ENCODE measurements at regions not wholly inside any gene's neighbourhood (a gene's known extent, or its start where the extent isn't known, plus 50 kb on each side); places are given as distances from the start of the nearest gene placed in this dataset.

DNA sequence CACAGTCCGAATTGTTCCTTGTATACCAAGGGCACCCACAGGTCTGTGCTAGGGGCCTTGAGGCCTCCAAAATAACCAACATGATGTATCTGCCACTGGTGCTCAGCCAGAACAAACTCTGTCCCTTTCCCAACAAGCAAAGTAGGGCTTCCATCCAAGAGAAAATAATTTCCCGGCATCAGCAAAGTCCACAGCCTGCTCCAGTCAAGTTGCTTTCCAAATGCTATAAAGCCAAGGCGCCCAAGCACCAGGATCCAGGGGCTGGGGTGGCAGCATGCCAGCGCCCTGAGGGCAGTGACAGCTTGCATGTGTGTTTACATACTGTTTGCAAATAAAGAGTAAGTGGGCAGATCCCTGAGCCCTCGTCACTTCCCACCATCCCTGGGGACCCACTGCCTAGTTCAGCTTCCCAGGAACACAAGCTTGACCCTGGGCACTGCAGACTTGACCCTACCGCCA lies 155.9 kb downstream of the ERCC6L2 start:
- TF ChIP-seq, protein P1, sequence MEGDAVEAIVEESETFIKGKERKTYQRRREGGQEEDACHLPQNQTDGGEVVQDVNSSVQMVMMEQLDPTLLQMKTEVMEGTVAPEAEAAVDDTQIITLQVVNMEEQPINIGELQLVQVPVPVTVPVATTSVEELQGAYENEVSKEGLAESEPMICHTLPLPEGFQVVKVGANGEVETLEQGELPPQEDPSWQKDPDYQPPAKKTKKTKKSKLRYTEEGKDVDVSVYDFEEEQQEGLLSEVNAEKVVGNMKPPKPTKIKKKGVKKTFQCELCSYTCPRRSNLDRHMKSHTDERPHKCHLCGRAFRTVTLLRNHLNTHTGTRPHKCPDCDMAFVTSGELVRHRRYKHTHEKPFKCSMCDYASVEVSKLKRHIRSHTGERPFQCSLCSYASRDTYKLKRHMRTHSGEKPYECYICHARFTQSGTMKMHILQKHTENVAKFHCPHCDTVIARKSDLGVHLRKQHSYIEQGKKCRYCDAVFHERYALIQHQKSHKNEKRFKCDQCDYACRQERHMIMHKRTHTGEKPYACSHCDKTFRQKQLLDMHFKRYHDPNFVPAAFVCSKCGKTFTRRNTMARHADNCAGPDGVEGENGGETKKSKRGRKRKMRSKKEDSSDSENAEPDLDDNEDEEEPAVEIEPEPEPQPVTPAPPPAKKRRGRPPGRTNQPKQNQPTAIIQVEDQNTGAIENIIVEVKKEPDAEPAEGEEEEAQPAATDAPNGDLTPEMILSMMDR (IDR thresholded peaks at IDR 0.05; ENCODE audit: low read length), result no peak
- TF ChIP-seq EZH2 (IDR thresholded peaks at IDR 0.05; ENCODE audit: borderline replicate concordance, low read length), result no peak

DNA sequence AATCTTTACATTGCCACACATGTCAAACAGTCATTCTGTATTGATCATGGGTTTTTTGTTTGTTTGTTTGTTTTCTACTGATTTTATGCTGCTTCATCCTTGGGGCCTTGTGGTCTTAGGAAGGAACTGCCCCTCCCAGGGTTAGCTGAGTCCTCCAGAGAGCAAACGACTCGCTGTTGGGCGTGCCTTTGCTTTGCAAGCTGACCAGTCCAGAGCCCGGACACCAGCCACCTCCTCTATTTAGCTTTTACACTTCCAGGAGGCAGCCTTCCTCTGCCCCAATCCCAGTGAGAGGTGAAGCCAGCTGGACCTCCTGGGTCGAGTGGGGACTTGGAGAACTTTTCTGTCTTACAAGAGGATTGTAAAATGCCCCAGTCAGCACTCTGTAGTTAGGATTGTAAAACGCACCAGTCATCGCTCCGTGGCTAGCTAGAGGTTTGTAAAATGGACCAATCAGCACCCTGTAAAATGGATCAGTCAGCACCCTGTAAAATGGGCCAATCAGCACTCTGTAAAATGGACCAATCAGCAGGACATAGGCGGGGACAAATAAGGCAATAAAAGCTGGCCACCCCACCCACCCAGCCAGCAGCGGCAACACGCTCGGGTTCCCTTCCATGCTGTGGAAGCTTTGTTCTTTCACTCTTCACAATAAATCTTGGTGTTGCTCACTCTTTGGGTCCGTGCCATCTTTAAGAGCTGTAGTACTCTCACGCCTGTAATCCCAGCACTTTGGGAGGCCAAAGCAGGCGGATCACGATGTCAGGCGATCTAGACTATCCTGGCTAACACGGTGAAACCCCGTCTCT lies 154.4 kb downstream of the ERCC6L2 start:
- Histone ChIP-seq H2AFZ (ENCODE audit: low read length) (no peak overlapping the region), H3K79me2 (ENCODE audit: insufficient read depth, low read length) (no peaks in the 10 kb centered on the region), H3K4me3 (ENCODE audit: low read depth, low read length, poor library complexity, severe bottlenecking) (no peak overlapping the region), H3F3A (ENCODE audit: insufficient read depth, low read length) (no peaks in the 10 kb centered on the region), H4K20me1 (ENCODE audit: insufficient read depth, low read length) (no peaks in the 10 kb centered on the region), H3K27ac (ENCODE audit: low read depth, low read length, poor library complexity, severe bottlenecking) (no peak overlapping the region), H3K9me2 (ENCODE audit: low read depth, low read length) (no peaks in the 10 kb centered on the region), H3K9me3 (ENCODE audit: low read length) (no peaks in the 10 kb centered on the region), H3K4me2 (ENCODE audit: low read length) (no peak overlapping the region), H3K4me1 (ENCODE audit: insufficient read depth, low read length, severe bottlenecking) (no peaks in the 10 kb centered on the region), H3K27me3 (ENCODE audit: insufficient read depth, low read length) (peaks cover 4% of the 10 kb centered on the region; the same call in 1 of the 2 replicates), H3K36me3 (ENCODE audit: insufficient read depth, low read length) (no peaks in the 10 kb centered on the region), H3K9ac (ENCODE audit: low read length) (no peak overlapping the region)
- TF ChIP-seq, protein P1 (IDR thresholded peaks at IDR 0.05; ENCODE audit: low read length), result no peak
- TF ChIP-seq EZH2 (IDR thresholded peaks at IDR 0.05; ENCODE audit: borderline replicate concordance, low read length), result no peak

More for the DNA sequence above, 155.9 kb downstream of the ERCC6L2 start:
- Histone ChIP-seq H4K20me1 (ENCODE audit: insufficient read depth, low read length) (no peaks in the 10 kb centered on the region), H3K36me3 (ENCODE audit: insufficient read depth, low read length) (no peaks in the 10 kb centered on the region), H3K4me3 (ENCODE audit: low read depth, low read length, poor library complexity, severe bottlenecking) (no peak overlapping the region), H2AFZ (ENCODE audit: low read length) (no peak overlapping the region), H3K4me2 (ENCODE audit: low read length) (no peak overlapping the region), H3K27me3 (ENCODE audit: insufficient read depth, low read length) (peaks cover 4% of the 10 kb centered on the region; the same call in 1 of the 2 replicates), H3K9ac (ENCODE audit: low read length) (no peak overlapping the region), H3K4me1 (ENCODE audit: insufficient read depth, low read length, severe bottlenecking) (no peaks in the 10 kb centered on the region), H3K79me2 (ENCODE audit: insufficient read depth, low read length) (no peaks in the 10 kb centered on the region), H3F3A (ENCODE audit: insufficient read depth, low read length) (no peaks in the 10 kb centered on the region), H3K9me2 (ENCODE audit: low read depth, low read length) (no peaks in the 10 kb centered on the region), H3K27ac (ENCODE audit: low read depth, low read length, poor library complexity, severe bottlenecking) (no peak overlapping the region), H3K9me3 (ENCODE audit: low read length) (no peaks in the 10 kb centered on the region)

DNA sequence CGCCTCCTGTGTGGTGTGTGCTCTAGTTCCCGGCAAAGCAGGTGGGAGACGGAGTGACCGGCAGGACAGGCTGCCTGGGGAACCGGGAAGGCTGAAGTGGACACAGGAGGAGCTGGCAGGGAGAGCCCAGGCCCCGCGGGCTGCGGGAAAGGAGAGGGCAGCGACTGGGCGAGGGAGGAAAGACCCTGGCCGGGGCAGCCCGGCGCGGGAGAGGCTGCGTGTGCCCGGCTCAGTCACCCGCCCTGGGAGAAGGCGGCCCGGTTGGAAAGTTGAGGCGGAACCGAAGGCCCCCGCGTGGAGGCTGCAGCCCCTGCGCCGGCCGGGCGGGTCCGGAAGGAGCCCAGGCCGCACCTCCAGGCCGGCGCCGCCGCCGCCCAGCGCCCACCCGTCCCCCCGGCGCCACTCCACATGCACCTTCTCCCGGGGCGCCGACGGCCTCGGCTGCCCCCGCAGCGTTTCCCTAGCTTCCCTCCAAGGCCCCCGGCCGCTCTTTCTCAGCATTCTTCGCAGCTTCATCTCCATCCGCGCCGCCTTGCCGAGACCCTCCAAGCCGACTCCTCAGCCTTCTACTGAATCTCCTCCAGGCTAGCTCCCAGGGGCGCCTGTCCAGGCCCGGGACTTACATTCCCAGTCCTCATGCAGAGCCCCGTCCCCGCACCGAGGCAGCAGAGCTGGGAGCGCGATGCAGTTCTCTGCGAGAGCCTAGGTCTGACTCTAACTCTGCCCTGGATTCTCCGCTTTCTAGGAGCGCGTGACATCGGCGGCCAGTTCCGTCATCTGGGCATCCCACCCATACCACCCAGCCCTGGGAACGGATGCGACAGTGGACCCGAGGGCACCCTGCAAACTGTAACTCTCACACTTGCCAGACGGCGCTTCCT lies 152.0 kb downstream of the ERCC6L2 start:
- H3K9ac ChIP-seq (ENCODE audit: low read length), result no peak overlapping the region
- H3K4me1 ChIP-seq (ENCODE audit: insufficient read depth, low read length, severe bottlenecking), result no peaks in the 10 kb centered on the region
- no peak overlapping the region for H2AFZ ChIP-seq (ENCODE audit: low read length)
- H3F3A ChIP-seq (ENCODE audit: insufficient read depth, low read length), result no peaks in the 10 kb centered on the region
- no peak overlapping the region for H3K4me3 ChIP-seq (ENCODE audit: low read depth, low read length, poor library complexity, severe bottlenecking)
- no peaks in the 10 kb centered on the region for H3K36me3 ChIP-seq (ENCODE audit: insufficient read depth, low read length)
- H3K9me3 ChIP-seq (ENCODE audit: low read length), result no peaks in the 10 kb centered on the region
- H3K27ac ChIP-seq (ENCODE audit: low read depth, low read length, poor library complexity, severe bottlenecking), result no peak overlapping the region
- H4K20me1 ChIP-seq (ENCODE audit: insufficient read depth, low read length), result no peaks in the 10 kb centered on the region
- H3K79me2 ChIP-seq (ENCODE audit: insufficient read depth, low read length), result no peaks in the 10 kb centered on the region
- no peaks in the 10 kb centered on the region for H3K9me2 ChIP-seq (ENCODE audit: low read depth, low read length)
- H3K27me3 ChIP-seq (ENCODE audit: insufficient read depth, low read length), result no peaks in the 10 kb centered on the region
- H3K4me2 ChIP-seq (ENCODE audit: low read length), result no peak overlapping the region
- TF ChIP-seq, protein P1 (IDR thresholded peaks at IDR 0.05; ENCODE audit: low read length), result no peak
